ENCODE measurements at regions not wholly inside any gene's neighbourhood (a gene's known extent, or its start where the extent isn't known, plus 50 kb on each side); places are given as distances from the start of the nearest gene placed in this dataset.

DNA sequence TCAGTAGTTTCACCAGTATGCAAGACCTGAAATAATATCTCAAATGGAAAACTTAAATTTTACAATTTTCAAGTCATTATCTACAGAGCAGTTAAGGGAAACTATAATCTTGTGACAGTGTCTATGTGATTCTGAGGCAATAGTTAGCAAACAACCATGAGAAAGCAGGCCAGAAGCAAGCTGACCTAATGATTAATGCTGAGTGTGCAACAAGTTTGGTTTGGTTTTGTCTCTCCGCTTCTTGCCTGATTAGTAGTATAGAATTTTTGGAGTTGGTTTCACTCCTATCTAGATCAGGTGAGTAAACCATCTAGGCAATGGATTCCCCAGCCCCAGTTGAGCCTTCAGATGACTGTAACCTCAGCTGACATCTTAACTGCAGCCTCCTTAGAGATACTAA, 212.9 kb upstream of the NAV3 start:
- DNase-seq = no peak

- no peak for DNase-seq
Observed at GRCh38 chr12:77615332-77615731, 215.4 kb upstream of the NAV3 start.

GRCh38 chr12:77613411-77613810, 217.3 kb upstream of the NAV3 start:
- no peak for DNase-seq

DNA sequence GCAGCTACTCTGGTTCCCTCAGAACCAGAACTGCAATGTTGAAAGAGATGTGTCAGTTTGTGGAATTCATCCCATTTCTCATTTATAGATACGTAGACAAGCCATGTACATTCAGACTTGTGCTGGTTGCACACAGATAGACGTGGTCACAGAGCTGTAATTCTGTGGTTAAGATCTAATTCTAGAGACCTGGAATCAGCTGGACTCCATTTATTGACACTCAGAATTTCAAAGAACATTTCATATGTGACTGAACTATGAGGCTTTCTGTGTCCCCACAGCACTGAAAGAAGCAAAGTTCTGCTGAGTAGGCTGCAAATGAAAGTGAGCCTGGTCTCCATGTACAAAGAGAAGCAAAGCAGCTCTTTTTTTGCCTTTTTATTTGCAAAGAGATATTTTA, 220.2 kb upstream of the NAV3 start:
- no peak for DNase-seq

GRCh38 chr12:77609016-77609415, 221.7 kb upstream of the NAV3 start:
- no peak for DNase-seq

- no peak for DNase-seq
Observed at GRCh38 chr12:77608271-77608824, 222.3 kb upstream of the NAV3 start.

- DNase-seq = no peak
Observed at GRCh38 chr12:77606348-77606747, 224.3 kb upstream of the NAV3 start.

DNA sequence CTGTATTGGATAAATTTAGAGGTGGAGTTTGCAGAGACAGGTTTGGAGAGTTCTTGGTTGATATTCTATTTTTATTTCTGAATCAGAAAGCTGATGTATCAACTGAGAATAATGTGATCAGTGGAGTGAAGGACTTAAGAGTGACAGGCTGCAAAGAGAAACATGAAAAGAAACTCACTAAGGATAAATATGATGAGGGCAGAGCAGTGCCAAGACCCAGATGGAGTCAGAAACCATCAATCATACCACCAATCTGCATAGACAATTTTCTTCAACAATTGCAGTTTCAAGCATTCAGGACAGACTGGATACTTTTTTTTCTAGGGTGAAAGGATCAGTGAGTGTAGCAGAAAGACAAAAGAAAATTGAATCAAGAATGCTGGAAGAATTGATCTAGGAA, 226.7 kb upstream of the NAV3 start:
- no peak for DNase-seq

- DNase-seq = no peak
Observed at GRCh38 chr12:77601069-77601468, 229.6 kb upstream of the NAV3 start.

DNA sequence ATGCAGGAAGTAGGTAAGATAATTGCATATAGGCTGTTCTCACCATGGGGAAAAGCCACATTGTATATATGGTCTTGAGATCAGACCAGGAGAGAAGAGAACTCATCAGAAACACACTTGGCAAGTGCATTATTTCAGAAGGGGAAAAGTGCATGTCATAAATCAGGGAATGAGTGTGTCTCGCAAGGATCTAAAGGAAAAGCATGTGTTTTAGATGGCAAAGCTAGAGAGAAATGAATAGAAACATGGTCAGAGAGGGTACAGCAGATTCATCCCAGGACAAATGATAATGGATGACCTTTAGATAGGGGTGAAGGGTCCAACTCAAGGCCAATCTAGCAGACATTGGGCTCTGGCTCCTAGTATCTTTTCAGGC, 230.2 kb upstream of the NAV3 start:
- DNase-seq = no peak

DNA sequence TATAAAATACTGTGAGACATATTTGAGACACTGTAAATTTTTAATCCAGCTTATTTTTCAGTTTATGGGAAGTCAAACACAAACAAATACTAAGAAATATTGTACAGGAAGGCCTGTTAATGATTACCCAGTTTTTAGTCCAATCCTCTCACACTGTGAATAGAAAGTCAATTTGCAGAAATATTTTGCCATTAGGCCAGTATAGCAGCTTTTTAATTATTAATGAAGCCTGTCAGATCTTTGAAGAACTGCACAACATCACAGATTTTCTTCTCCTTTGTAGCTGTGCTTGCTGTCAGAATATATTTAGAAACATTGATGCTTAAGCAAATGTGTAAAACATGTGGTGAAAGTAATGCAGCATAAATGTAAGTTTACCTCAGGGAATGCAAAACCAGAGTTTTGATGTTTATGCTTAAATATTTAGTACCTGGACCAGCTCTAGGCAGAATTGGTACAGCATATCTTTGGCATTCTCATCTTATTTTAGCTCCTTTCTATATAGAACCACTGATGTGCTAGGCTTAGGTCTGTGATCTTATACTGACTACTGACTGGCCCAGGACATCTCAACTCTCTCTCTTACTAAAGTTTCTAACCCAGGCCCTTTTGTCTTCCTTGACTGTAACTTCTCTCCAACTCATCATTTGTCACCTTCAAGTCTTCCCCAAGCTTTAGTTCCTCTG, 230.8 kb upstream of the NAV3 start:
- no peak for DNase-seq

GRCh38 chr12:77594366-77594765, 236.3 kb upstream of the NAV3 start:
- no peak for DNase-seq

DNA sequence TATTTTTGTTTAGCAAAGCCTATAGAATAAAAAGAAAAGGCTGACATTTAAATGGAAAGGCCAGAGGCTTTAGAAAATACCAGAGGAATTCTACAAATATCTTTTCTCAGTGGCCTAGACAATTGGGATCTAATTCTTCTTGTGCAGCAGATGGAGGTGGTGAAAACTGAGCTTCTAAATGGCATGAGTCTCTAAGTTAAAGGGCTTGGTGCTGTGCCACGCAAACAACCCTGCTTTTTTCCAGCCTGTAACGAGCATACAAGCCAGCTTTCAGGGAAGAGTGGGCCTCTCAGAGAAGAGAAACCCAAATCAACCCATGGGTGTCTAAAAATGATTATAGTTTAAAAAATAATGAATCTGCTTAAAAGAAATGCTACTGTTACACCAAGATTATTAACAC, 237.9 kb upstream of the NAV3 start:
- DNase-seq = no peak

DNA sequence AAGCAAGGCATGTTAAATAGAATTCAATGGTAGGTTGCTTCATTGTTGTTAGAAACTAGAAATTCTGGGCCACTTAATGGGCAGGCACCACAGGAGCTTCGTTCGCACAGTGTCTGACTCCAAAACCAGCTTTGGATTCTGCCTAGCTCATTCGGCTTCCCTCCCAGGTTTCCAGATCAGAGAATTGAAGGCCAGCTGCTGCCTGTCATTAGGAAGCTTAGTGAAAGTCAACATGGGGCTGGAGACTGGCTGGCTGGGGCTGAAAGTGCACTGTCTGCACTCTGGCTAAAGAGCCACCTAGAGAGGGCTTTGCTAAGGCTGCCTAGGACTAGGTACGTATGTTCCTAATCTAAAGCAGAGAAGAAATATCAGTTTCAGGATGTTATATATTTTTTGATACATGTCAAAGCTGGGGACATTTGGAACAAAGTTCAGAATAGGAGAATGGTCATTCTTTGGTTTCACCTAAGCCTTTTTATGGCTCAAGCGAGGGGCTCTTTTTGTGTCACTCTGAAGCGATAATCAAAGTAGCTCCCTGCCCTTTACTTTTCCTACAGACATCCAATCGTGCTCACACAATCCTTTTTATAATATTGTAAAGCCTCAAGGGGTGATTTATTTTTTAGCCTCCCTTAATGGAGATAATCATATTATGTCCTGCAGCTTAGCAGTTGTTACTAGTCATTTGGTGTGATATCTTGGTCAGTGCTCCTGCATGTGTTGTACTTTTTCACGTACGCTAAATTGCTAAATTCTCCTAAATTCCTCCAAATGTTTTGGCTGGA, 238.5 kb upstream of the NAV3 start:
- DNase-seq = no peak

- DNase-seq = no peak
Observed at GRCh38 chr12:77590306-77590705, 240.4 kb upstream of the NAV3 start.

DNA sequence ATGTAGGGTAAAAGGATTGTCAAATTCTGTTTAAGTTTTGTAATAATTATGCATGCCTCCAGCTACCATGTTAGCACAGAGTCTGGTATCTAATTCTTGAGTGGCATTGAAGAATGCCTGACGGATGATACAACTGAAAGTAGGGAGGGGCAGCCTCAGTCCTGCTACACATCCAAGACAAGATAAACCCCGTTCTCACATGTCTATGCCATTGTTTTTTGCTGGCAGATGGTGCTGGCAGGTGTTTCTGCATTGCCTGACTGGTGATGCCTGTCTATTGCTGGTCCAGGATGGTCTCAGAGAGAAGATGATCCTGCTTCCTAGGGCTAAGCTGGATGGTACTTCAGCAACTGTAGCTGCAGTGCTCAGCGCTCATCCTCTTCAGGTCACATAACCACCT, 245.8 kb upstream of the NAV3 start:
- DNase-seq = no peak

GRCh38 chr12:77578466-77579220, 252.1 kb upstream of the NAV3 start:
- DNase-seq = no peak

DNA sequence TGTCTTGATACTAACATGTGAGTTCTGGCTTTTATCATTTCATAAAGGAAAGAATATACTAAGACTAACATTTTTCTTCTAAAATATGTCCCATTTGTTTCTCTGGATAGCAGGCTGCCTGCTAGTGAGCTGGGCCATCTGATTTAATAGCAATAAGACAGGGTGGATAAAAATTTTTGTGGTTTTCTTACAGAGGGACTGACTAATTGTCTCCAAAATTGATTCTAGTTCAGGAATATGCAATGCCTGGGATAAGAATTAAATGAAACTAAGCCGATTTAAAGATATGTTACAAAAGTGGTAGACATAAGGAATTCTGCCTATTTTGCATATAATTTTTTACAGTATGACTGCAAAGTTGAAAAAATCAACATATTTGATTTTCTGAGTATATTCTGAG, 252.9 kb upstream of the NAV3 start:
- no peak for DNase-seq

GRCh38 chr12:77575376-77575919, 255.2 kb upstream of the NAV3 start:
- DNase-seq = no peak

- DNase-seq = no peak
Observed at GRCh38 chr12:77572371-77572770, 258.3 kb upstream of the NAV3 start.

GRCh38 chr12:77571768-77572167, 258.9 kb upstream of the NAV3 start:
- DNase-seq = no peak

DNA sequence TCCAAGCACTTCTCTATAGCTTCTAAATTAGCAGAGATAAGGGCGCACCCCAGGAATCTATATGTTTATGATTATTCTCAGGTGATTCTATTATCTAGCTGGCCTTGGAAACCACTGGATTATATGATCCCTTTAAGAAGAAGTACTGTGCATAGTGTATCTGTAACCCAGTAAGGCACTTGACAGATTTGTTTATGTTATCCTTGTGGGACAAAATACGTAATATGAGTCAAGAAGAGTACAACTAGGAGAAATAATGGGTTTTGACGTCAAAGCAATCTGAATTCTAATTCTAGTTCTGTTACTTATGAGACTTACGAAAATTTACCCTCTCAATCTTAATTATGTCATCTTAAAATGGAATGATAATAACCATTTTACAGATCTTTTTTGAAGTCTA, 259.6 kb upstream of the NAV3 start:
- DNase-seq = no peak

DNA sequence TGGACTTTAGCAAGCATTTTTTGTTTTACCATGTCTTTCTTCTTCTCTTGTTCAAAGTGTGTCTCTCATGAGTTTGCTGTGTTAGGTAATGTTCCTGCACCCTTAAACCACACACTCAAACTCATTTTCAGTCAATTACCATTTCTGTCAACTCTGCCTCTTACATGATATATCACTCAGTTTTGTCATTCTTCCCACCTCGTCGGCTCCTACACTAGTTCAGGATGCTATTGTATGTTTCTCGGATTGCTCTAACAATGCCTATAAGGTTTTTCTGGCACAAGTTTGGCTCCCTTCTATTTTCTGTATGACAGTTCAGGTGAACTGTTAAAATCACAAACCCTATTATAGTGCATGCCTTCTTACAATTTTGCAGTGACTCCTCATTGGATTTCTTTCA, 260.8 kb upstream of the NAV3 start:
- no peak for DNase-seq

Measured in stimulated activated CD4-positive, alpha-beta T cell treated with anti-CD3 and anti-CD28 coated beads, Interleukin-12 subunit alpha, Interleukin-12 subunit beta, amount 100 ng/mL, for 4 hours (primary cell).